PC-3 (cell line): ENCODE measurements at regions not wholly inside any gene's neighbourhood (a gene's known extent, or its start where the extent isn't known, plus 50 kb on each side); places are given as distances from the start of the nearest gene placed in this dataset.

ENCODE experiments used
- ATAC-seq: fragments of 200-7000 bp; cut with Tn5 transposase; 2 replicates; pipeline ENCODE4 v1.9.1; 2020; ENCODE audit warnings: mild to moderate bottlenecking, moderate library complexity
- BruUV-seq: library from RNA; stranded (reverse); fragments of 400-500 nt; replicated peaks from 2 replicates; lab custom pipeline; 2021; lab: Mats Ljungman, UMichigan
- CTCF ChIA-PET: fragments of 300-600 bp; sonication (Branson Sonifier 250); formaldehyde crosslinking; loops from one replicate; lab custom pipeline; 2022; ENCODE audit warnings: antibody characterized with exemption; lab: Charles Lee
- POLR2A ChIA-PET: fragments of 300-600 bp; sonication (Branson Sonifier 250); formaldehyde crosslinking; loops from one replicate; lab custom pipeline; 2022; ENCODE audit warnings: antibody characterized with exemption; ENCODE audit not compliant: unreplicated experiment; lab: Charles Lee
- DNase-seq: peaks from one replicate; pipeline ENCODE4 v3.0.0-alpha.2; 2015
- H2AFZ ChIP-seq: fragments of 300-600 bp; sonication (generic); 2 replicates; pipeline ENCODE4 v1.6.0; 2016; ENCODE audit warnings: antibody characterized with exemption, low read length
- H3F3A ChIP-seq: fragments of 300-600 bp; sonication (generic); one replicate; pipeline ENCODE4 v1.6.0; 2017; ENCODE audit warnings: antibody characterized with exemption, low read length, control low read depth, mild to moderate bottlenecking; ENCODE audit not compliant: unreplicated experiment
- H3K27ac ChIP-seq: fragments of 300-600 bp; sonication (generic); 2 replicates; pipeline ENCODE4 v1.5.1; 2016; ENCODE audit warnings: mild to moderate bottlenecking, low read length
- H3K27me3 ChIP-seq: fragments of 300-600 bp; sonication (generic); 2 replicates; pipeline ENCODE4 v1.6.1; 2016; ENCODE audit warnings: low read length, mixed read lengths
- H3K36me3 ChIP-seq: fragments of 300-600 bp; sonication (generic); 2 replicates; pipeline ENCODE4 v1.6.1; 2016; ENCODE audit warnings: low read depth, mixed run types, low read length, mixed read lengths
- H3K4me1 ChIP-seq: fragments of 300-600 bp; sonication (generic); 2 replicates; pipeline ENCODE4 v1.5.1; 2016; ENCODE audit warnings: low read length; ENCODE audit not compliant: insufficient read depth
- H3K4me2 ChIP-seq: fragments of 300-600 bp; sonication (generic); 2 replicates; pipeline ENCODE4 v1.6.0; 2016; ENCODE audit warnings: low read length
- H3K4me3 ChIP-seq: fragments of 300-600 bp; sonication (generic); 2 replicates; pipeline ENCODE4 v1.5.1; 2016; ENCODE audit warnings: mild to moderate bottlenecking, low read length, mixed read lengths
- H3K79me2 ChIP-seq: fragments of 300-600 bp; sonication (generic); 2 replicates; pipeline ENCODE4 v1.6.1; 2017; ENCODE audit warnings: low read length, mixed read lengths
- H3K9ac ChIP-seq: fragments of 300-600 bp; sonication (generic); 2 replicates; pipeline ENCODE4 v1.6.0; 2016; ENCODE audit warnings: mild to moderate bottlenecking, low read length
- H3K9me2 ChIP-seq: fragments of 300-600 bp; sonication (generic); replicated peaks from 2 replicates; pipeline ENCODE4 v1.6.1; 2016; ENCODE audit warnings: mixed run types, low read length, mixed read lengths
- H3K9me3 ChIP-seq: fragments of 300-600 bp; sonication (generic); 2 replicates; pipeline ENCODE4 v1.6.1; 2016; ENCODE audit warnings: low read length, mixed read lengths
- H4K20me1 ChIP-seq: fragments of 300-600 bp; sonication (generic); 2 replicates; pipeline ENCODE4 v1.6.1; 2016; ENCODE audit warnings: low read length, mixed read lengths
- CTCF ChIP-seq: fragments of 300-600 bp; sonication (generic); conservative IDR thresholded peaks from 2 replicates; pipeline ENCODE4 v1.5.1; 2017; ENCODE audit warnings: antibody characterized with exemption, low read depth, mild to moderate bottlenecking, low read length
- EZH2 ChIP-seq: fragments of 300-600 bp; sonication (generic); IDR thresholded peaks from one replicate; pipeline ENCODE4 v1.6.1; 2017; ENCODE audit warnings: antibody characterized with exemption, mild to moderate bottlenecking, low read length; ENCODE audit not compliant: unreplicated experiment
- EZH2phosphoT487 ChIP-seq: fragments of 300-600 bp; sonication (generic); IDR thresholded peaks from 2 replicates; pipeline ENCODE4 v1.6.1; 2018; ENCODE audit warnings: mild to moderate bottlenecking, antibody characterized with exemption, low read length, borderline replicate concordance
- intact Hi-C: fragments of 100-400 bp; cut with micrococcal nuclease; formaldehyde crosslinking; loops from 2 replicates; pipeline ENCODE4 v1.9.0; 2023

DNA sequence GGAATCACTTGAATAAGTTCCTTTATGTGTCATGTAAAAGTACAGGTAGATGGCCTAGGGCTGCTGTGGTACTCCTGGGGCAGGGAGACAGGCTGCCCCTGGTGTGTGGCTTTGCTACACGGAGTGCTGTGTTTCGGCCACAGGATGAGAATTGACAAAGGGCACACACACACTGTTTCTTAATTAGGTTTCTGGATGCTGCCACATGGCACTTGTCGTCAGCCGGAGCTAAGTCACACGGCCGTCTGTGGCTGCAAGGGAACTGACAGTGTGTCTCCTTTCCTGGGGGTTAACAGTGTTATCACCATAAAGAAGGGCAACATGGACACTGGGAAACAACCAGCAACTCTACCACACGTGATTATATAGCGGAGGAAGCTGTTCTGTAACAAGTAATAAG lies 55.7 kb upstream of the CREB5 start:
- H3K4me2 ChIP-seq, result no peak overlapping the region
- no peaks in the 10 kb centered on the region for H3K9me2 ChIP-seq
- no peaks in the 10 kb centered on the region for H3K79me2 ChIP-seq
- H3F3A ChIP-seq, result no peaks in the 10 kb centered on the region
- ChIA-PET POLR2A (no interaction called here), CTCF (no interaction called here)
- no TSS peak for BruUV-seq
- H2AFZ ChIP-seq, result no peak overlapping the region
- no peak overlapping the region for H3K27ac ChIP-seq
- peaks cover 48% of the 10 kb centered on the region for H3K4me1 ChIP-seq
- intact Hi-C loops, result no loop called here
- no peaks in the 10 kb centered on the region for H3K9me3 ChIP-seq
- H3K9ac ChIP-seq, result no peak overlapping the region
- TF ChIP-seq EZH2phosphoT487 (no peak), CTCF (no peak), EZH2 (no peak)
- DNase-seq (no peak), ATAC-seq (no peak)
- no peaks in the 10 kb centered on the region for H3K36me3 ChIP-seq
- H3K27me3 ChIP-seq, result no peaks in the 10 kb centered on the region
- no peaks in the 10 kb centered on the region for H4K20me1 ChIP-seq
- no peak overlapping the region for H3K4me3 ChIP-seq

- Histone ChIP-seq H2AFZ (no peak overlapping the region), H4K20me1 (no peaks in the 10 kb centered on the region), H3K27me3 (no peaks in the 10 kb centered on the region), H3K9ac (peak overlapping the region; percentile 46), H3K9me2 (no peaks in the 10 kb centered on the region), H3K9me3 (no peaks in the 10 kb centered on the region), H3K4me3 (no peak overlapping the region), H3K4me2 (peak overlapping the region; percentile 53), H3K4me1 (peaks cover 48% of the 10 kb centered on the region), H3F3A (no peaks in the 10 kb centered on the region), H3K36me3 (no peaks in the 10 kb centered on the region), H3K79me2 (no peaks in the 10 kb centered on the region), H3K27ac (peak overlapping the region; percentile 87)
- intact Hi-C loops, result loop anchor here (1.0 kb wide), 1 partner anchor 11 kb away; no protein-coding TSS in a partner anchor
- ATAC-seq (peak; percentile 82), DNase-seq (peak; percentile 93)
- ChIA-PET CTCF (interaction anchor here (0.6 to 0.9 kb wide), 2 partner anchors 9 to 67 kb away, joined by 3 to 6 read pairs; no protein-coding TSS in a partner anchor), POLR2A (no interaction called here)
- no peak for TF ChIP-seq EZH2phosphoT487
- TF ChIP-seq EZH2, result no peak
- TF ChIP-seq CTCF, result no peak
- no TSS peak for BruUV-seq
These were observed 53.9 kb upstream of the CREB5 start for GRCh38 chr7:28358423-28358868.

DNA sequence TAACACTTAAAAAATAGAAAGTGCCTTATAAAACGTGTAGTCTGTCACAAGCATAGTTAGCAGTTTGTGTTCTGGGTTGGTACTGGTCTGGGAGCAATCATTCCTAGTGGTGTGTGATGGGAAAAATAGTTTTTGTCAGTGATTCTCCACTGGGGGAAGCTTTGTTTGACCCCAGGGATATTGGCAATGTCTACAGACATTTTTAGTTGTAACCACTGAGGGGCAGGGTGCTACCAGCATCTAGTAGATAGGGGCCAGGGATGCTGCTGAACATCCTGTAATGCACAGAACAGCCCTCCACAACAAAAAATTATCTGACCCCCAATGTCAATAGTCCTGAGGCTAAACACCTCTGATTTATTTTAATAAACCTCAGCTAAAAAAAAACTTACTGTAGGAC lies 51.6 kb upstream of the CREB5 start:
- Histone ChIP-seq H4K20me1 (no peaks in the 10 kb centered on the region), H3K4me3 (no peak overlapping the region), H3K9ac (no peak overlapping the region), H3K4me1 (peaks cover 29% of the 10 kb centered on the region), H3K4me2 (no peak overlapping the region), H3K27me3 (no peaks in the 10 kb centered on the region), H2AFZ (no peak overlapping the region), H3K9me3 (no peaks in the 10 kb centered on the region), H3K9me2 (no peaks in the 10 kb centered on the region), H3F3A (no peaks in the 10 kb centered on the region), H3K36me3 (no peaks in the 10 kb centered on the region), H3K27ac (no peak overlapping the region), H3K79me2 (no peaks in the 10 kb centered on the region)
- ChIA-PET CTCF (no interaction called here), POLR2A (no interaction called here)
- intact Hi-C loops, result loop anchor here (1.0 kb wide), 2 partner anchors 44 to 61 kb away; no protein-coding TSS in a partner anchor
- BruUV-seq, result no TSS peak
- no peak; the same call in 1 of the 2 replicates for TF ChIP-seq CTCF
- no peak for ATAC-seq
- DNase-seq, result peak; percentile 22
